ENCODE measurements at regions not wholly inside any gene's neighbourhood (a gene's known extent, or its start where the extent isn't known, plus 50 kb on each side); places are given as distances from the start of the nearest gene placed in this dataset.

GRCh38 chr16:73255031-73255430 lies 207.1 kb upstream of the ZFHX3 start:
- no peak overlapping the region for H2AFZ ChIP-seq (ENCODE audit: low read depth)
- ChIA-PET POLR2A (no interaction called here), CTCF (interaction anchor here (1.2 kb wide), 1 partner anchor 701 kb away, joined by 3 read pairs; no protein-coding TSS in a partner anchor)
- no peaks in the 10 kb centered on the region for H3K79me2 ChIP-seq (ENCODE audit: insufficient read depth)
- H3K27me3 ChIP-seq (ENCODE audit: insufficient read depth): no peaks in the 10 kb centered on the region; the same call in 1 of the 2 replicates
- WGBS (ENCODE audit: low lambda C conversion rate): 29% methylated on average over 3 of the region's 3 CpGs
- no peak overlapping the region for H3K4me2 ChIP-seq
- DNase-seq: no peak
- H3K9ac ChIP-seq: no peak overlapping the region
- no peaks in the 10 kb centered on the region for H3K4me1 ChIP-seq (ENCODE audit: control insufficient read depth in 1 of 2, insufficient read depth in 2 of 2, low read depth in 1 of 2, low read length in 1 of 2)
- no peak overlapping the region for H3K4me3 ChIP-seq (ENCODE audit: low read depth in 2 of 2, low read length in 1 of 2)
- TF ChIP-seq ELF1 (IDR thresholded peaks at IDR 0.05) (no peak), SMC3 (IDR thresholded peaks at IDR 0.05; ENCODE audit: low read depth, low read length) (no peak), FOSL2 (IDR thresholded peaks at IDR 0.05; ENCODE audit: borderline replicate concordance, low read depth) (no peak), EZH2phosphoT487 (IDR thresholded peaks at IDR 0.05; ENCODE audit: borderline replicate concordance, low read depth) (no peak), RAD21 (IDR thresholded peaks at IDR 0.05; ENCODE audit: low read length) (no peak), GABPA (IDR thresholded peaks at IDR 0.05; ENCODE audit: low read depth) (no peak), SIN3A (IDR thresholded peaks at IDR 0.05; ENCODE audit: borderline replicate concordance, low read depth, low read length) (no peak), JUND (IDR thresholded peaks at IDR 0.05) (no peak), YY1 (IDR thresholded peaks at IDR 0.05; ENCODE audit: low read depth) (no peak), RFX5 (IDR thresholded peaks at IDR 0.05; ENCODE audit: low read length) (no peak)
- TF ChIP-seq, protein P1, sequence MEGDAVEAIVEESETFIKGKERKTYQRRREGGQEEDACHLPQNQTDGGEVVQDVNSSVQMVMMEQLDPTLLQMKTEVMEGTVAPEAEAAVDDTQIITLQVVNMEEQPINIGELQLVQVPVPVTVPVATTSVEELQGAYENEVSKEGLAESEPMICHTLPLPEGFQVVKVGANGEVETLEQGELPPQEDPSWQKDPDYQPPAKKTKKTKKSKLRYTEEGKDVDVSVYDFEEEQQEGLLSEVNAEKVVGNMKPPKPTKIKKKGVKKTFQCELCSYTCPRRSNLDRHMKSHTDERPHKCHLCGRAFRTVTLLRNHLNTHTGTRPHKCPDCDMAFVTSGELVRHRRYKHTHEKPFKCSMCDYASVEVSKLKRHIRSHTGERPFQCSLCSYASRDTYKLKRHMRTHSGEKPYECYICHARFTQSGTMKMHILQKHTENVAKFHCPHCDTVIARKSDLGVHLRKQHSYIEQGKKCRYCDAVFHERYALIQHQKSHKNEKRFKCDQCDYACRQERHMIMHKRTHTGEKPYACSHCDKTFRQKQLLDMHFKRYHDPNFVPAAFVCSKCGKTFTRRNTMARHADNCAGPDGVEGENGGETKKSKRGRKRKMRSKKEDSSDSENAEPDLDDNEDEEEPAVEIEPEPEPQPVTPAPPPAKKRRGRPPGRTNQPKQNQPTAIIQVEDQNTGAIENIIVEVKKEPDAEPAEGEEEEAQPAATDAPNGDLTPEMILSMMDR (IDR thresholded peaks at IDR 0.05): no peak
- TF ChIP-seq, protein P2, sequence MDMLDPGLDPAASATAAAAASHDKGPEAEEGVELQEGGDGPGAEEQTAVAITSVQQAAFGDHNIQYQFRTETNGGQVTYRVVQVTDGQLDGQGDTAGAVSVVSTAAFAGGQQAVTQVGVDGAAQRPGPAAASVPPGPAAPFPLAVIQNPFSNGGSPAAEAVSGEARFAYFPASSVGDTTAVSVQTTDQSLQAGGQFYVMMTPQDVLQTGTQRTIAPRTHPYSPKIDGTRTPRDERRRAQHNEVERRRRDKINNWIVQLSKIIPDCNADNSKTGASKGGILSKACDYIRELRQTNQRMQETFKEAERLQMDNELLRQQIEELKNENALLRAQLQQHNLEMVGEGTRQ (IDR thresholded peaks at IDR 0.05; ENCODE audit: borderline replicate concordance, low read depth, low read length): no peak
- TF ChIP-seq, protein P3, sequence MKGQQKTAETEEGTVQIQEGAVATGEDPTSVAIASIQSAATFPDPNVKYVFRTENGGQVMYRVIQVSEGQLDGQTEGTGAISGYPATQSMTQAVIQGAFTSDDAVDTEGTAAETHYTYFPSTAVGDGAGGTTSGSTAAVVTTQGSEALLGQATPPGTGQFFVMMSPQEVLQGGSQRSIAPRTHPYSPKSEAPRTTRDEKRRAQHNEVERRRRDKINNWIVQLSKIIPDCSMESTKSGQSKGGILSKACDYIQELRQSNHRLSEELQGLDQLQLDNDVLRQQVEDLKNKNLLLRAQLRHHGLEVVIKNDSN (IDR thresholded peaks at IDR 0.05; ENCODE audit: borderline replicate concordance, low read depth): no peak
- TF ChIP-seq, protein P4, sequence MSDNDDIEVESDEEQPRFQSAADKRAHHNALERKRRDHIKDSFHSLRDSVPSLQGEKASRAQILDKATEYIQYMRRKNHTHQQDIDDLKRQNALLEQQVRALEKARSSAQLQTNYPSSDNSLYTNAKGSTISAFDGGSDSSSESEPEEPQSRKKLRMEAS (IDR thresholded peaks at IDR 0.05; ENCODE audit: low read depth): no peak
- H3K27ac ChIP-seq (ENCODE audit: low read depth in 2 of 2, low read length in 1 of 2): no peak overlapping the region
- H4K20me1 ChIP-seq (ENCODE audit: insufficient read depth): no peaks in the 10 kb centered on the region
- H3F3A ChIP-seq (replicated peaks; ENCODE audit: insufficient read depth): no peaks in the 10 kb centered on the region
- no peaks in the 10 kb centered on the region for H3K9me3 ChIP-seq
- H3K36me3 ChIP-seq (replicated peaks in 1 of 2; ENCODE audit: control insufficient read depth in 1 of 2, insufficient read depth in 2 of 2, low read length in 1 of 2): no peaks in the 10 kb centered on the region
- no peaks in the 10 kb centered on the region for H3K9me2 ChIP-seq

- Histone ChIP-seq H3K9me3 (no peaks in the 10 kb centered on the region), H3K36me3 (replicated peaks in 1 of 2; ENCODE audit: control insufficient read depth in 1 of 2, insufficient read depth in 2 of 2, low read length in 1 of 2) (no peaks in the 10 kb centered on the region), H3K27me3 (ENCODE audit: insufficient read depth) (no peaks in the 10 kb centered on the region; the same call in 1 of the 2 replicates), H3K79me2 (ENCODE audit: insufficient read depth) (no peaks in the 10 kb centered on the region), H3K4me3 (ENCODE audit: low read depth in 2 of 2, low read length in 1 of 2) (no peak overlapping the region), H3K4me2 (no peak overlapping the region), H3K9me2 (no peaks in the 10 kb centered on the region), H3K27ac (ENCODE audit: low read depth in 2 of 2, low read length in 1 of 2) (no peak overlapping the region), H4K20me1 (ENCODE audit: insufficient read depth) (no peaks in the 10 kb centered on the region), H3F3A (replicated peaks; ENCODE audit: insufficient read depth) (no peaks in the 10 kb centered on the region), H2AFZ (ENCODE audit: low read depth) (no peak overlapping the region), H3K4me1 (ENCODE audit: control insufficient read depth in 1 of 2, insufficient read depth in 2 of 2, low read depth in 1 of 2, low read length in 1 of 2) (no peaks in the 10 kb centered on the region), H3K9ac (no peak overlapping the region)
- TF ChIP-seq EP300 (IDR thresholded peaks at IDR 0.05; ENCODE audit: borderline replicate concordance in 1 of 2, low read depth in 1 of 2, low read length in 1 of 2) (no peak), TEAD4 (IDR thresholded peaks at IDR 0.05; ENCODE audit: borderline replicate concordance, insufficient read depth) (no peak), NRF1 (IDR thresholded peaks at IDR 0.05; ENCODE audit: low read depth, low read length) (no peak), NFIC (IDR thresholded peaks at IDR 0.05; ENCODE audit: borderline replicate concordance) (no peak), YY1 (IDR thresholded peaks at IDR 0.05; ENCODE audit: low read depth) (no peak), JUND (IDR thresholded peaks at IDR 0.05) (no peak), TAF1 (IDR thresholded peaks at IDR 0.05; ENCODE audit: borderline replicate concordance, low read depth, low read length) (no peak)
- TF ChIP-seq, protein P1 (IDR thresholded peaks at IDR 0.05): no peak
- no peak for DNase-seq
- CTCF ChIA-PET: interaction anchor here (1.2 kb wide), 2 partner anchors 15 to 702 kb away, joined by 3 read pairs; no protein-coding TSS in a partner anchor
- POLR2A ChIA-PET: no interaction called here
- 58% methylated on average over 3 of the region's 3 CpGs for WGBS (ENCODE audit: low lambda C conversion rate)
These were observed 206.1 kb upstream of the ZFHX3 start for GRCh38 chr16:73253922-73254480.

Data from SK-N-SH (cell line).